HG02938 (cell line): ENCODE measurements at regions not wholly inside any gene's neighbourhood (a gene's known extent, or its start where the extent isn't known, plus 50 kb on each side); places are given as distances from the start of the nearest gene placed in this dataset.

Source experiments
- ATAC-seq: cut with Tn5 transposase; IDR thresholded peaks from one replicate; pipeline ENCODE4 v1.9.1; 2021; ENCODE audit warnings: mild to moderate bottlenecking, moderate library complexity; ENCODE audit not compliant: unreplicated experiment

DNA sequence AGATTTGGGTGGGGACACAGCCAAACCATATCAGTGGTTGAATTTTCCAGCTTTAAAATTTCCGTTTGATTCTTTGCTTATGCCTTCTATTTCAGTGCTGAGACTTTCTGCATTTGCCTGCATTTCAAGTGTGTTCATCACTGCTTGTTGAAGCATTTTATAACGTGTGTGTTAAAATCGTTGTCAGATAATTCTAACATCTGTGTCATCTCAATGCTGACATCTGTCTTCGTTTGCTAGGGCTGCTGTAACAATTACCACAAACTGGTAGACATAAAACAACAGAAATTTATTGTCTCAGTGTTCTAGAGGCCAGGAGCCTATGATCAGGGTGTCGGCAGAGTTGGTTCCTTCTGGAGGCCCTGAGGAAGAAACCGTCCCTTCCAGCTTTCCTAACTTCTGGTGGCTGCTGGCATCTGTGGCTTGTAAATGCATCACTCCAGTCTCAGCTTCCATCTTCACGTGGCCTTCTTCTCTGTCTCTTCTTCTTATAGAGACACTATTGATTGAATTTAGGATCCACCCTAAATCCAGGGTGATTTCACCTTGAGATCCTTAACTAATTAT, 71.1 kb upstream of the SDK1 start:
- no peak for ATAC-seq

DNA sequence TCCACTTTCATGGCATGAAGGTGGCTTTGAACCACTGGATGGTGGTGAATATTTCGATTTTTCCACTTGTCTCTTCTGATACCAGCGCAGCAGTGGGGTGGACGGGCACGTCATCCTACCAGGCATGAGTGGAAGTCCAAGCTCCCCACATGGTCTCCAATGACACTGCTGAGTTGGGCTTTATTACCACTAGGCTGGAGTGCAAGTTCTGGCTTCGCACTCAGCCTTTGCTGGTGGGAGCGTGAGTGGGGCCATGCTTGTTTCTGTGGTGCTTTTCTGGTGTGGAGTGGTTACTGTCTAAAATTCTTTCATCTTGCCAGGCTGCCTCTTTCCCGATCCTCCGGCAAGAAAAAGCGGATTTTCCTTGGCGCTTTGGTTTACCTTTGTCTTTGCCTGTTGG, 70.1 kb upstream of the SDK1 start:
- no peak for ATAC-seq

DNA sequence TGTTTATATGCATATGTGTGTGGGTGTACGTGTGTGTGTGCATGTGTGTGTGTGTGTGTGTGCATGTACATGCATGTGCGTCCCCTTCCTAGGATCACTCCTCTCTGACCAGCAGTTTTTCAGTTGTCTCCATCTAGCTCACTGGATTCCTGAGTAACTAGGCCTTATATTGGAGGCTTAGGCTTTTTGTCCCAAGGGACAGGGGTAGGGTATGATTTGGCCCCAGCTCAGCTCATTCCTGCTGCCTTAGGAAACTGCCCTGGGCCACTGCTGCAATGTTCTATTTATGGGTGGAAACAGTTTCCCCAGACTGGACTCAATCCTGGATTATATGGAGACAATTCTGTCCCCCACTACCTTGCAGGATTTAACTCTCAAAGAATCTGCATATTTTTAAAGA, 68.8 kb upstream of the SDK1 start:
- ATAC-seq = no peak

DNA sequence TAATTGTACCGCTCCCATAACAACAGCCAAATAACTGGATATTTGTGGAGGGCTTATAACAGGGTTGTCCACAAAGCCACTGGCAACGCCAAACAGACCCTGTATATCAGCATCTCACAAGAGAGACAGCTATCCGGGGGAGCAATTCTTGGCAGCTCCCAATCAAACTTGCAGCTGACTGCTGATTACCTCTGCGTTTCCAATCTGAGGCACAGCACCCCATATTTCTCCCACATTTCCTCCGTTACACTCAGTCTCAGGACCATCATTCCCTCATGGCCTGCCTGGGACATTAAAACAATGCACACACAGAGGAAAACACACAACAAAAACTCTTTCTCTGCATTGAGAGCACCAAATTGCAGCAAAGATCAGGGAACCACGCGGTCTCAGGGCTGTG, 67.8 kb upstream of the SDK1 start:
- ATAC-seq = no peak

DNA sequence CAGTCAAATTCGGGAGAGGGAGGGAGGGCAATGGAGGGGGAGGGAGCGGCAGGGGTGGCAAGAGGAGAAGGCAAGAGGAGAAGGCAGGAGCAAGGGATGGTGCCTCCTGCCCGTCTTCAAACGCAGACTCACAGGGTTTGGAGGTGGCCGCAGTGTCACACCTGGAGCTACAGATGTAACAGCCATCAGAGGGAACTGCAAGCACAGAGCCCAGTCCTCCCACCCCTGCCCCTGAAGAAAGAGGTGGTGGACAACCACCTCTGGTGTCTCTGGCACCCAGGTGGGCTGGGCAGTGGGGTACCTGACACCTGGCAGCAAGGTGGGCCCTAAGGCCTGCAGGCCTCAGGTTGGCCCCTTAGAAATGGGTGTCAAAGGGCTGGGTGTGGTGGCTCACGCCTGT, 67.0 kb upstream of the SDK1 start:
- ATAC-seq = no peak

DNA sequence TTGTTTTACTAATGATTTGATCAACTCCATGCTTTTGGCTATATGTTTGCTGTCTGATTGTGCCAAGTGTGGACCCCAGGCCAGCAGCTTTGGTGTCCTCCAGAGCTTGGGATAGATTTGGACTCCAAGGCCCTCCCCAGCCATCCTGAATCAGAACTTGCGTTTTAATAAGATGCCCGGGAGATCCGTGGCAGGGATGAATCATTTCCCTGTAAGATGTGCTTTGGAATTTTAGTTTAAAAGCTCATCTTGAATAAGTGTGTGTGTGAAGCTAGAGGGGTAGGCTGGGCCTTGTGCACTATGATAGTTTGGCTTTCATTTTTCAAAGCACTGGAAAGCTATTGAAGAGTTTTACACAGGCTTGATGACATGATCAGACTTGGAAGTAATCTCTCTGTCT, 66.2 kb upstream of the SDK1 start:
- no peak for ATAC-seq

DNA sequence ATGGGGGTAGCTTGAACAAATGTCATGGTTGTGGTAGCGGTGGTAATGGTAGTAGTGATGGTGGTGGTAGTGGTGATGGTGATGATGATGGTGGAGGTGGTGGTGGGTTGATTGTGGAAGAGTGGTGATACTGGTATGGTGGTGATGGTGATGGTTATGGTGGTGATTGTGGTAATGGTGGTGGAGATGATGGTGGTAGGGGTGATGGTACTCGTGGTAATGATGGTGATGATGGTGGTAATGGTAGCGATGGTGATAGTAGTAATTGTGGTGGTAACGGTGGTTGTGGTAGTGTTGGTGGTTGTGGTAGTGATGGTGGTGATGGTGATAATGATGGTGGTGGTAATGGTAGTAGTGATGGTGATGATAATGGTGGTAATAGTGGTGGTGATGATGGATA, 65.7 kb upstream of the SDK1 start:
- ATAC-seq = no peak

DNA sequence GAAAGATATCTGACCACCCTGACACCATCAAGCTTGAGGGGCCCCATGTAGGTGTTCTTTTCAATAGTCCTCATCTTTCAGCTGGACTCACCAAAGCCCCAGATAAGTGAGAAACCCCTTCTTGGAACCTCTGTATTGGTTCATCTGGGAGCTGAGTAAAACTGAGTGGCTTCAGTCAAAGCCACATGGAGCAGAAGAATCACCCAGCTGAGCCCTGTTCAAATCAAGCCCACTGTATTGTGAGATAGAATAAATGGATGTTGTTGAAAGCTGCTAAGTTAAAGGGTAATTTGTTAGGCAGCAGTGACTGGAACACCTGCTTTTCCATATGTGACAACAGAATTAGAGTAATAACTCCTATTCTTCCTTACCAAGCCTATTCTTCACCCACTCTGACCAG, 64.8 kb upstream of the SDK1 start:
- ATAC-seq = no peak

DNA sequence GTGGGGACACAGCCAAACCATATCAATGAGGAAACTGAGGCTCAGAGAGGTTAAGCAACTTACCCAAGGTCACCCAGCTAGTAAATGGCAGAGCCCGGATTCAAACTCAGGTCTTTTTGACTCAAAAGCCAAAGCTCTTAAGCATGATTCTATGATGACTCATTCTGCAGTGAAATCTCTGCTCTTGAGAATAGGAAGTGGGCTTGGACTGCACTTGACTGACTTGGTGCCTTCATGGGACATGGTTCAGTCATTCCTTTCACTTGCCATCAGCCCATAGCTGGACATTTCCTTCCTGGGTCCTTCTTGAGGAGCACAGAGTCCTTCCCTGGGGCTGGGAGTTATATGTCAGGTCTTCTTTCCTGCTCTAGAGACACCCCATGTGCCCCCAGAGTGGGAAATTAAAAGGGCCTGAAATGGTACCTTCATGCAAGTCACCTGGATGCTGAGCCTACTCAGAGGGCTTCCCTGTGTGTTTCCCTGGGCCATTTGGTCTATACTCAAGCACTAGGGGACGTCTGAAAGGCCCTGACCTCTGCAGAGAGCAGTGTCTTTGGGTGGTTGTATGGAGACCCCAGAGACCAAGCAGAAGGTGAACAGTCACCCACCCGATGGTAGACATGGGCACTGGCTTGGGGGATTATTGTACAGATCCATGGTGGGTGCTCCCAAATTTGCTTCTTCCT, 62.4 kb upstream of the SDK1 start:
- no peak for ATAC-seq

DNA sequence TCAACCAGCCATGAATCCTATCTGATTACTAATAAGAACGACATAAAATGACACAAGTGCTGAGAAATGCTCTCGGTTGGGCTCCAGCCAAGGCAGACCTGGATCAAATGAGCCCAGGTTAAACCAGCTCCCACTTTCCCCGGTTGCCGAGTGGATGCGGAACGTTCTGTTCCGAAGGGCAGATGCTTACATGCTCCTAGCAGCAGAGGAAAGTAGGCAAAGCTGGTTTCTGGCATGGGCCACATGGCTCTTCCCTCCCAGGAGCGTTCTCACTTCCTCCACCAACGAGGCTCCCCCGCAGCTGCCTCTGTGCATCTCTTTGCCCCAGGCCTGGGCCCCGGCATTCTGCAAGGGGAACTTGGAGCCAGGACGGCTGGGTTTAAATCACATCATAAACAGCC, 61.8 kb upstream of the SDK1 start:
- ATAC-seq = no peak

DNA sequence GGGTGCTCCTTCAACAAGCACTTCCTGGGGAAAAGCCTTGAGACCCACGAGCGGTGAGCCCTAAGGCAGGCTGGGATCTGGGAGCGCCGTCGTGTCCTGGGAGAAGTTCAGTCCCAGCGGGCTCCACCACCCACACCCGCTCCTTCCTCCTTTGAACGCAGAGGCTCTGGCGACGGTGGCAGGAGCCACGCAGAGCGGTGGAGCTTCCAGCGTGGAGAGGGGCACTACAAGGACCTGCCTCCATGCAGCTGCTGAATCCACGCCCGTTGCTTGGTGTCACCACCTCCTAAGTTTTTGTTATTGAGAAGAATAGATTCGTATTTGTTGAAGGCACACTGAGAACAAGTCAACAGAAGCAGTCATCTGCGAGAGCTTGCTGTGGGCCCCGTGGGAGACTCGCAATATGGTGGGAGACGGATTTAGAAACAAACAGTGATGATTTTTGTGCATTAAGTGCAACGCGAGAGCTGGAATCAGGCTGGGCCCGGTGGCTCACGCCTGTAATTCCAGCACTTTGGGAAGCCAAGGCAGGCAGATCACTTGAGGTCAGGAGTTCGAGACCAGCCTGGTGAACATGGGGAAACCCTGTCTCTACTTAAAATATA, 60.1 kb upstream of the SDK1 start:
- no peak for ATAC-seq

DNA sequence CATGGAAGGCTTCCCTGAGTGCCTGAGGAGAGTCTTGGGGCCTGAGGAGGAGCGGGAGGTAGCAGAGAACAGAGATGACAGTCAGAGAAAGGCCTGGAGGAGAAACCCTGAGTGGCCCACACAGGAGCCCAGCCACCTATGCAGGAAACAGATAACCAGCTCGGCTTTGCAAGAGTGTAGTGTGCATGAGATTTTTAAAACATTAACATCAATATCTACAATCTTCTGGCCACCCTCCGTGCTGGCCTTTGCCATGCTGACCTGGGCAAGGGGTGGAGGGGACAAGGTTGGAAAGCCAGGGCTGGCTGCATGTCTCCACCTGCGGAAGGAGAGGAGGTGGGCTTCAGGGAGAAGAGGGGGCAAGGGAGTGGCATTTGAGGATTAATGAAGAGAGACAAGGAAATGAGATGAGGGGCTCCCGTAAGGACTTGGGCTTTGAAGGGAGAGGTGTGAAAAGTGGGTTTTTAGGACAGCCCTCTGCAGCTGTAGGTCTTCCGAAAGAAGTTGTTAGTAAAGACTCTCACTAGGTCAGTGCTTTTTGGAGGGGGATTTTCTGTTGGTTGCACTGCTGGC, 59.3 kb upstream of the SDK1 start:
- no peak for ATAC-seq

DNA sequence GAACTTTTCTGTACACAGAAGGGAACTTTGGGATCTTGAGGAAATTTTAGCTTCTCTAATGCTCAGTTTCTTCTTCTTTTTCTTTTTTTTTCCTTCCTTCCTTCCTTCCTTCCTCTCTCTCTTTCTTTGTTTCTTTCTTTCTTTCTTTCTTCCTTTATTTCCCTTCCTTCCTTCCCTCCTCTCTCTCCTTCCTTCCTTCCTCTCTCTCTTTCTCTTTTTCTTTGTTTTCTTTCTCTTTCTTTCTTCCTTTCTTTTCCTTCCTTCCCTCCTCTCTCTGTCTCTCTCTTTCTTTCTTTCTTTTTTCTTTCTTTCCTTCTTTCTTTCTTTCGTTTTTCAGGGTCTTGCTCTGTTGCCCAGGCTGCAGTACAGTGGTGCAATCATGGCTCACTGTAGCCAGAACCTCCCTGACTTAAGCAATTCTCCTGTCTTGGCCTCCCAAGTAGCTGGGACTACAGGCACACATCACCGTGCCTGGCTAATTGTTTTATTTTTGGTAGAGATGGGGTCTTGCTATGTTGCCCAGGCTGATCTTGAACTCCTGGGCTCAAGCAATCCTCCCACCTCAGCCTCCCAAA, 58.6 kb upstream of the SDK1 start:
- no peak for ATAC-seq

DNA sequence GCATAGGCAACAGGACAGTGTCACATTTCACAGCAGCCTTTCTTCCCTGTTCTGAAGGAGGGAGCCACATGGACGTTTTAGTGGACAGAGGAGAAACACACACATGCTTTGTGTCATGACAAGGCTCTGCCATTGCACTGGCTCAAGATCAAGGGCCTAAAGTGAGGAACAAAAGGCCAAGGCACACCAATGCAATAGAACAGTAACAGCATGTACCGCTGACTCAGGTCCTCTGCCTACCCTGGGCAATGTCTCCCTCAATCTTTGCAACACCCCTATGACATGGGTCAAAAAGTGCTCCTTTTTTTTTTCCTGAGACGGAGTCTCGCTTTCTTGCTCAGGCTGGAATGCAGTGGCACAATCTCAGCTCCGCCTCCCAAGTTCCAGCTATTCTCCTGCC, 57.8 kb upstream of the SDK1 start:
- ATAC-seq = no peak

DNA sequence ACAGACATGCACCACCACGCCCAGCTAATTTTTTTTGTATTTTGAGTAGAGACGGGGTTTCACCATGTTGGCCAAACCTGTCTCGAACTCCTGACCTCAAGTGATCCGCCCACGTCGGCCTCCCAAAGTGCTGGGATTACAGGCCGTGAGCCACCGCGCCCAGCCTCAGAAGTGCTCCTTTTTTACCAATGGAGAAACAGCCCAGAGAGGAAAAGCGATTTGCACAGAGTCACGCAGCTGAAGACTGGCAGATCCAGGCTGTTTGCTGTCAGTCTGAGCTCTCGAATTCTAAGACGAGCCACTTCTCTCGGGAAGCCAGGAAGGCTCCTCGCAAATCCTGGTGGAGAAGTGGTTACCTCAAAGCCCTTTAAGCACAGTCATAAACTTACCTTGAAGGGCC, 57.4 kb upstream of the SDK1 start:
- ATAC-seq = no peak

DNA sequence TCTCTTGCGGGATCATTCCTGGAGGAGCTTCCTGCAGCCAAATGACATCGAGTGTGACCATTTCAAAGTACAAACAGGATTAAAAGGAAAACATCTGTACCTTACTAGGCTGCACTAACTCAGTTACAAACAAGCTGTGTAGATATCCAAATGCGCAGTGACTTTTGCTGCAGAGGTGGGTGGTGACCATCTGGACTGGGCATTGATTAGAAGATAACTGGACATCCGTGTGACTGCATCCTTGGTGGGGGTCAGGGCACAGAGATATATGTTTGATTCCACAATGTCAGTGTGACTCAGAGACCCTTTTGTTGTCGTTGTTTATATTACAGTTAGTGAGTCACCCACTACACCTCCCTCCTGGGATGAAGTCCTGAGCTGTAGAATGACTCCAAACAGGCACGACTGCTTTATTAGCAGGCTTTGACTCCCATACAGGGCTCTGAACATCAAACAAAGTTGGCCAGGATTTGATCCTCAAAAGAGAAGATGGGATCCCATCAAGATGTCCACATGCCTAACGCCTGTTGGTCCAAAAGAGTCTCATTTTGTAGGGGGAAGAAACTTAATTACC, 56.7 kb upstream of the SDK1 start:
- no peak for ATAC-seq

DNA sequence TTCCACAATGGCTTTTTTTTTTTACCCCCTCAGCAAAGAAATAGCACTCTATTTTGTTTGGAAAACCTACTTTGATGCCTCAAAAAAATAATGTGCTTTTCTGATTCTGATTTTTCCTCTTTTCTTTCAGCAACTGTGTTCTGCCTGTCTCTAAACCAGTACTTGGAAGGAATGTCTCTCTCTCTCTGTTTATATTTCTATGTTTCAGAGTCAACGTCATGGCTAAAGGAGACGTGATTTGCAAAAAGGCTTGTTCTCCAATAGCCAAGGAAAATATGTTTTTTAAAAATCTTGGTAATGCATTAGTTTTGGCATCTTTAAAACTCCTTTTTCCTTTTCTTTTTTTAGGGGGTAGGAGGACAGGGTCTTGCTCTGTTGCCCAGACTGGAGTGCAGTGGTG, 56.0 kb upstream of the SDK1 start:
- ATAC-seq = no peak

DNA sequence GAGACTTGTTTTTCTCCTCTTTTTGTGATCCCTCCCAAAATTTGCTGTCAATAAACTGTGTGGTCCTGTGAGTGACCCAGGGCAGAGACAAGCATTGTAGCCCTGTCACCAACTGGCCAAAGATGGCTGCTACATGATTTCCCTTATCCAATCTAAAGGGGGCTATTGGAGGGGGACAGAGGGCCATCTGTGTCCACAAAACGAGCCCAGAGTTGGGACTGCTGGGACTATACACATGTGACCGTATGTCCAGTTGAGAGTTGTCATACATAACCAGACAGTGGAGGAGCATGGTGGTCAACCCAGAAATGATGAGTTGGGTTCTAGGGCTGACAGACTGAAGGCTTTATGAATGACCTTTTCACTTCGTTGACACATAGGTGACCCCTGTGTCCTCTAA, 55.3 kb upstream of the SDK1 start:
- ATAC-seq = no peak

DNA sequence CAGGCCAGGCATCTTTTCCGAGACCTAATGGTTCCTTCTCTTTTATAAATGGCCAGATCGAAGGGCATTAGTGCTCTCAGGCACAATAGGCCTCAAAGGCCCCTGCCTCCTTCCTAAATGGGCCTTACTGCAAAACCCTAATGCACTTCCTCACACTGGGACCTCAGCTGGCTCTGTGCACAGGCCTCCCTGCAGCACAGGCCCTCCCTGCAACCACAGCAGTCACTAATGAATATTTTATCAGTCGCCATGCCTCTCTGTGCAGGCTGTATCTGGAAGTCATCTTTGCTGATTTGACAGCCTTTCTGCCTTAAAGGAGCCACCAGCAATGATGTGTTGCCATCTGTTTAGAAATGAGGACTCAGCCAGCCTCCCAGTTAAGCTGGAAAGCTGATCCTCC, 54.9 kb upstream of the SDK1 start:
- no peak for ATAC-seq

DNA sequence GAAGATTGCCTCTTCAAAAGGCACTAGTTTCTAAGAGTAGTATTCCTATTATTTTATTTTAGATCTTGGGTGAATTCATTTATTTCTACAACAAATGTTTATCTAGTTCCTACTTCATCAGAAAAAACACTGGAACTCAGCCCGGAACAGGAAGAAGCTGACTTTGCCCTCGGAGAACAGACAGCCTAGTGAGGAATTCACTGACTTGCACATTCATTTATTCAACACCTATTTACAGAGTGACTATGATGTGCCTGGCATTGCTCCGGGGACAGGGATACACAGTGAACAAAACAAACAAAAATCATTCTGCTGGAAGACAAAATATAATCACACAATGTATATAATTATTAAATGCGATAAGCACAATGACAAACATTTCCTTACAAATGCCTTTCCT, 54.4 kb upstream of the SDK1 start:
- no peak for ATAC-seq

DNA sequence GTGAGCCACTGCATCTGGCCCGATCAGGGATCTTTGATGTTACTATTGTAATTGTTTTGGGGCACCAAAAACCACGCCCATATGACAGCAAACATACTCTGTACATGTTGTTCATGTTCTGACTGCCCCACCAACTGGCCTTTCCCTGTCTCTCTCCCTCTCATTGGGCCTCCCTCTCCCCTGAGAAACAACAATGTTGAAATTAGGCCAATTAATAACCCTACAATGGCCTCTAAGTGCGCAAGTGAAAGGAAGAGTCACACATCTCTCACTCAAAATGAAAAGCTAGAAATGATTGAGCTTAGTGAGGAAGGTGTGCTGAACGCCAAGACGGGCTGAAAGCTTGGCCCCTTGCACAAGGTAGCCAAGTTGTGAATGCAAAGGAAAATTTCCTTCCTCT, 50.3 kb upstream of the SDK1 start:
- no peak for ATAC-seq
